ENCODE measurements at regions not wholly inside any gene's neighbourhood (a gene's known extent, or its start where the extent isn't known, plus 50 kb on each side); places are given as distances from the start of the nearest gene placed in this dataset.
A peak's percentile ranks its signal among the peaks of the same experiment; 100 is the strongest.

- no peak overlapping the region for H3K4me3 ChIP-seq (ENCODE audit: low read depth, low read length)
- H3K36me3 ChIP-seq (ENCODE audit: control insufficient read depth, insufficient read depth, low read length), result no peaks in the 10 kb centered on the region
- DNase-seq (ENCODE audit: low read depth), result no peak
- TF ChIP-seq CTCF (IDR thresholded peaks at IDR 0.05; ENCODE audit: insufficient read depth, low read length, poor library complexity, severe bottlenecking), result no peak
- H3K27me3 ChIP-seq (ENCODE audit: control insufficient read depth, insufficient read depth, low read length), result no peaks in the 10 kb centered on the region
These were observed 663.4 kb upstream of the TENM4 start for GRCh38 chr11:80104191-80104590.

GRCh38 chr11:80103142-80103859 is 662.5 kb upstream of the TENM4 start:
- no peak overlapping the region for H3K4me3 ChIP-seq (ENCODE audit: low read depth, low read length)
- DNase-seq (ENCODE audit: low read depth), result peak; percentile 92
- H3K27me3 ChIP-seq (ENCODE audit: control insufficient read depth, insufficient read depth, low read length), result no peaks in the 10 kb centered on the region
- TF ChIP-seq CTCF (IDR thresholded peaks at IDR 0.05; ENCODE audit: insufficient read depth, low read length, poor library complexity, severe bottlenecking), result no peak
- H3K36me3 ChIP-seq (ENCODE audit: control insufficient read depth, insufficient read depth, low read length), result no peaks in the 10 kb centered on the region

GRCh38 chr11:80097146-80097545 is 656.3 kb upstream of the TENM4 start:
- Histone ChIP-seq H3K4me3 (ENCODE audit: low read depth, low read length) (no peak overlapping the region), H3K36me3 (ENCODE audit: control insufficient read depth, insufficient read depth, low read length) (no peaks in the 10 kb centered on the region), H3K27me3 (ENCODE audit: control insufficient read depth, insufficient read depth, low read length) (no peaks in the 10 kb centered on the region)
- DNase-seq (ENCODE audit: low read depth), result no peak
- no peak for TF ChIP-seq CTCF (IDR thresholded peaks at IDR 0.05; ENCODE audit: insufficient read depth, low read length, poor library complexity, severe bottlenecking)

DNA sequence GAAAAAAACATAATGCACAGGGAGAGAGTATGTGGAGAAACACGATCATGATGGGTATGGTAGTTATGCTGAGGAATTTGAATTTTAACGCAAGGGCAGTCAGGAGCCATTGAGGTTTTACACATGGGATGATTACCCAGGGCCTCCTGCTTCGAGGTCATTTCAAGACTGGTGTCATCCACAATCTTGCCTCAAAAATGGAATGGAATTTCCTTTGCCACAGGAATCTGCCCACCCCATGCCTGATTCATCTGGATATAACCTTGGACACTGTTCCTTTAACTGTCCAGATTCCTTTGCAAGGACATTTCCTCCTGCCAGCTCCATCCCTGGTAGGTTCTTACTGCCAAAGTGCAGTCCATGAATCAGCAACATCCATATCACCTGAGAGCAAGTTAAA is 655.9 kb upstream of the TENM4 start:
- no peak for TF ChIP-seq CTCF (IDR thresholded peaks at IDR 0.05; ENCODE audit: insufficient read depth, low read length, poor library complexity, severe bottlenecking)

GRCh38 chr11:80086496-80087055 is 645.7 kb upstream of the TENM4 start:
- no peak overlapping the region for H3K4me3 ChIP-seq (ENCODE audit: low read depth, low read length)
- TF ChIP-seq CTCF (IDR thresholded peaks at IDR 0.05; ENCODE audit: insufficient read depth, low read length, poor library complexity, severe bottlenecking), result no peak
- no peaks in the 10 kb centered on the region for H3K36me3 ChIP-seq (ENCODE audit: control insufficient read depth, insufficient read depth, low read length)
- no peaks in the 10 kb centered on the region for H3K27me3 ChIP-seq (ENCODE audit: control insufficient read depth, insufficient read depth, low read length)
- peak; percentile 28 for DNase-seq (ENCODE audit: low read depth)

More for the DNA sequence above, 655.9 kb upstream of the TENM4 start:
- no peaks in the 10 kb centered on the region for H3K36me3 ChIP-seq (ENCODE audit: control insufficient read depth, insufficient read depth, low read length)
- no peak overlapping the region for H3K4me3 ChIP-seq (ENCODE audit: low read depth, low read length)
- peak; percentile 92 for DNase-seq (ENCODE audit: low read depth)
- no peaks in the 10 kb centered on the region for H3K27me3 ChIP-seq (ENCODE audit: control insufficient read depth, insufficient read depth, low read length)

GRCh38 chr11:80085563-80085962 is 644.7 kb upstream of the TENM4 start:
- no peak for TF ChIP-seq CTCF (IDR thresholded peaks at IDR 0.05; ENCODE audit: insufficient read depth, low read length, poor library complexity, severe bottlenecking)

More at GRCh38 chr11:80085563-80085962, 644.7 kb upstream of the TENM4 start:
- no peak for DNase-seq (ENCODE audit: low read depth)
- Histone ChIP-seq H3K27me3 (ENCODE audit: control insufficient read depth, insufficient read depth, low read length) (no peaks in the 10 kb centered on the region), H3K36me3 (ENCODE audit: control insufficient read depth, insufficient read depth, low read length) (no peaks in the 10 kb centered on the region), H3K4me3 (ENCODE audit: low read depth, low read length) (no peak overlapping the region)
